ENCODE measurements at regions not wholly inside any gene's neighbourhood (a gene's known extent, or its start where the extent isn't known, plus 50 kb on each side); places are given as distances from the start of the nearest gene placed in this dataset.

- peaks cover 5% of the 10 kb centered on the region for H3K27me3 Mint-ChIP-seq
- intact Hi-C loops (cut with micrococcal nuclease) = no loop called here
- no peak overlapping the region for H3K4me3 Mint-ChIP-seq
- ChIA-PET POLR2A (no interaction called here), CTCF (no interaction called here)
- H3K9me3 Mint-ChIP-seq = no peaks in the 10 kb centered on the region
- ATAC-seq (no peak), DNase-seq (no peak)
- no peaks in the 10 kb centered on the region for H3K4me1 Mint-ChIP-seq (ENCODE audit: low read depth)
- H3K27ac Mint-ChIP-seq = no peak overlapping the region
- no peak for TF ChIP-seq CTCF (IDR thresholded peaks at IDR 0.05)
- no peaks in the 10 kb centered on the region for H3K36me3 Mint-ChIP-seq (ENCODE audit: low read depth)
These were observed 186.9 kb upstream of the VRK2 start for GRCh38 chr2:57859755-57860154.

- intact Hi-C loops (cut with micrococcal nuclease) = no loop called here
- ATAC-seq (no peak), DNase-seq (no peak)
- POLR2A ChIA-PET = no interaction called here
- no peaks in the 10 kb centered on the region for H3K36me3 Mint-ChIP-seq (ENCODE audit: low read depth)
- CTCF ChIA-PET = interaction anchor here (1.3 kb wide), 1 partner anchor 102 kb away, joined by 3 read pairs; no protein-coding TSS in a partner anchor
- H3K9me3 Mint-ChIP-seq = no peaks in the 10 kb centered on the region
- H3K27ac Mint-ChIP-seq = no peak overlapping the region
- no peaks in the 10 kb centered on the region for H3K4me1 Mint-ChIP-seq (ENCODE audit: low read depth)
- H3K4me3 Mint-ChIP-seq = no peak overlapping the region
- no peak for TF ChIP-seq CTCF (IDR thresholded peaks at IDR 0.05)
- peaks cover 5% of the 10 kb centered on the region for H3K27me3 Mint-ChIP-seq
These were observed 184.5 kb upstream of the VRK2 start for GRCh38 chr2:57862153-57862552.

- H3K4me1 Mint-ChIP-seq (ENCODE audit: low read depth) = no peaks in the 10 kb centered on the region
- CTCF ChIA-PET = interaction anchor here (1.3 kb wide), 1 partner anchor 103 kb away, joined by 3 read pairs; no protein-coding TSS in a partner anchor
- POLR2A ChIA-PET = no interaction called here
- H3K4me3 Mint-ChIP-seq = no peak overlapping the region
- no peaks in the 10 kb centered on the region for H3K36me3 Mint-ChIP-seq (ENCODE audit: low read depth)
- peaks cover 6% of the 10 kb centered on the region for H3K27me3 Mint-ChIP-seq
- ATAC-seq = no peak
- H3K9me3 Mint-ChIP-seq = no peaks in the 10 kb centered on the region
- no peak for DNase-seq
- no peak overlapping the region for H3K27ac Mint-ChIP-seq
- no peak for TF ChIP-seq CTCF (IDR thresholded peaks at IDR 0.05)
- intact Hi-C loops (cut with micrococcal nuclease) = no loop called here
These were observed 183.9 kb upstream of the VRK2 start for GRCh38 chr2:57862727-57863126.

- peaks cover 2% of the 10 kb centered on the region for H3K27me3 Mint-ChIP-seq
- H3K9me3 Mint-ChIP-seq = no peaks in the 10 kb centered on the region
- intact Hi-C loops (cut with micrococcal nuclease) = no loop called here
- no peak overlapping the region for H3K4me3 Mint-ChIP-seq
- TF ChIP-seq CTCF (IDR thresholded peaks at IDR 0.05) = no peak
- ATAC-seq = no peak
- CTCF ChIA-PET = no interaction called here
- no peaks in the 10 kb centered on the region for H3K4me1 Mint-ChIP-seq (ENCODE audit: low read depth)
- H3K27ac Mint-ChIP-seq = no peak overlapping the region
- DNase-seq = no peak
- H3K36me3 Mint-ChIP-seq (ENCODE audit: low read depth) = no peaks in the 10 kb centered on the region
- POLR2A ChIA-PET = no interaction called here
These were observed 181.7 kb upstream of the VRK2 start for GRCh38 chr2:57864926-57865325.

- ChIA-PET CTCF (no interaction called here), POLR2A (interaction anchor here (0.6 kb wide), 1 partner anchor 108 kb away, joined by 3 read pairs; no protein-coding TSS in a partner anchor)
- H3K4me1 Mint-ChIP-seq (ENCODE audit: low read depth) = no peaks in the 10 kb centered on the region
- TF ChIP-seq CTCF (IDR thresholded peaks at IDR 0.05) = no peak
- no peak overlapping the region for H3K4me3 Mint-ChIP-seq
- ATAC-seq = no peak
- intact Hi-C loops (cut with micrococcal nuclease) = no loop called here
- H3K27me3 Mint-ChIP-seq = peaks cover 2% of the 10 kb centered on the region
- H3K27ac Mint-ChIP-seq = no peak overlapping the region
- no peaks in the 10 kb centered on the region for H3K9me3 Mint-ChIP-seq
- DNase-seq = no peak
- no peaks in the 10 kb centered on the region for H3K36me3 Mint-ChIP-seq (ENCODE audit: low read depth)
These were observed 178.9 kb upstream of the VRK2 start for GRCh38 chr2:57867730-57868129.

Measured in activated CD8-positive, alpha-beta T cell treated with anti-CD3 and anti-CD28 coated beads for 36 hours (primary cell).